Panc1 (cell line): ENCODE measurements at regions not wholly inside any gene's neighbourhood (a gene's known extent, or its start where the extent isn't known, plus 50 kb on each side); places are given as distances from the start of the nearest gene placed in this dataset.

Source experiments
- POLR2AphosphoS5 ChIP-seq: IDR thresholded peaks from 2 replicates; pipeline ENCODE4 v1.6.1; 2012; ENCODE audit warnings: mild to moderate bottlenecking, low read depth, low read length, moderate library complexity
- TF ChIP-seq, protein P1 (sequence below): fragments of 450-650 bp; IDR thresholded peaks from 2 replicates; pipeline ENCODE4 v1.5.1; 2017; ENCODE audit warnings: mild to moderate bottlenecking
- TF ChIP-seq, protein P2 (sequence below), 2 experiments: IDR thresholded peaks; 2 replicates each; pipeline ENCODE4 v1.6.1; 2011 to 2012; ENCODE audit warnings: low read depth in 2 of 2, control low read depth in 1 of 2, low read length in 1 of 2, mild to moderate bottlenecking in 1 of 2, moderate library complexity in 1 of 2; ENCODE audit not compliant: insufficient read depth in 1 of 2

DNA sequence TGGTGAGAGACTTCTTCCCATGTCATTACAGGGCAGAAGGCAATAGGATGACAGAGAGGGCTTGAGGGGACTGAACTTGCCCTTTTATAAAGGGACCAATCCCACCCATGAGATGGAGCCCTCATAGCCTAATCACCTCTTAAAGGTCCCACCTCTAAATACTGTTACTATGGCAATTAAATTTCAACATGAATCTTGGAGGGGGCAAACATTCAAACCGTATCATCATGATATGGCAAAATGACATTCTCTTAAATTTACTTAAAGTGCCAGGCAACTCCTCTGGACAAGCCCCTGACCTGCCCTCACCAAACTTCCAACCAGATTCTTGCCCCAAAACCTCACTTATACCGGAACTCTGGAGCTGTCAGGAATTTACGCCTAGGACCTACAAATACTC is 100.8 kb upstream of the OR5AK2 start:
- TF ChIP-seq, protein P1, sequence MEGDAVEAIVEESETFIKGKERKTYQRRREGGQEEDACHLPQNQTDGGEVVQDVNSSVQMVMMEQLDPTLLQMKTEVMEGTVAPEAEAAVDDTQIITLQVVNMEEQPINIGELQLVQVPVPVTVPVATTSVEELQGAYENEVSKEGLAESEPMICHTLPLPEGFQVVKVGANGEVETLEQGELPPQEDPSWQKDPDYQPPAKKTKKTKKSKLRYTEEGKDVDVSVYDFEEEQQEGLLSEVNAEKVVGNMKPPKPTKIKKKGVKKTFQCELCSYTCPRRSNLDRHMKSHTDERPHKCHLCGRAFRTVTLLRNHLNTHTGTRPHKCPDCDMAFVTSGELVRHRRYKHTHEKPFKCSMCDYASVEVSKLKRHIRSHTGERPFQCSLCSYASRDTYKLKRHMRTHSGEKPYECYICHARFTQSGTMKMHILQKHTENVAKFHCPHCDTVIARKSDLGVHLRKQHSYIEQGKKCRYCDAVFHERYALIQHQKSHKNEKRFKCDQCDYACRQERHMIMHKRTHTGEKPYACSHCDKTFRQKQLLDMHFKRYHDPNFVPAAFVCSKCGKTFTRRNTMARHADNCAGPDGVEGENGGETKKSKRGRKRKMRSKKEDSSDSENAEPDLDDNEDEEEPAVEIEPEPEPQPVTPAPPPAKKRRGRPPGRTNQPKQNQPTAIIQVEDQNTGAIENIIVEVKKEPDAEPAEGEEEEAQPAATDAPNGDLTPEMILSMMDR, result no peak
- TF ChIP-seq POLR2AphosphoS5, result no peak
- TF ChIP-seq, protein P2, sequence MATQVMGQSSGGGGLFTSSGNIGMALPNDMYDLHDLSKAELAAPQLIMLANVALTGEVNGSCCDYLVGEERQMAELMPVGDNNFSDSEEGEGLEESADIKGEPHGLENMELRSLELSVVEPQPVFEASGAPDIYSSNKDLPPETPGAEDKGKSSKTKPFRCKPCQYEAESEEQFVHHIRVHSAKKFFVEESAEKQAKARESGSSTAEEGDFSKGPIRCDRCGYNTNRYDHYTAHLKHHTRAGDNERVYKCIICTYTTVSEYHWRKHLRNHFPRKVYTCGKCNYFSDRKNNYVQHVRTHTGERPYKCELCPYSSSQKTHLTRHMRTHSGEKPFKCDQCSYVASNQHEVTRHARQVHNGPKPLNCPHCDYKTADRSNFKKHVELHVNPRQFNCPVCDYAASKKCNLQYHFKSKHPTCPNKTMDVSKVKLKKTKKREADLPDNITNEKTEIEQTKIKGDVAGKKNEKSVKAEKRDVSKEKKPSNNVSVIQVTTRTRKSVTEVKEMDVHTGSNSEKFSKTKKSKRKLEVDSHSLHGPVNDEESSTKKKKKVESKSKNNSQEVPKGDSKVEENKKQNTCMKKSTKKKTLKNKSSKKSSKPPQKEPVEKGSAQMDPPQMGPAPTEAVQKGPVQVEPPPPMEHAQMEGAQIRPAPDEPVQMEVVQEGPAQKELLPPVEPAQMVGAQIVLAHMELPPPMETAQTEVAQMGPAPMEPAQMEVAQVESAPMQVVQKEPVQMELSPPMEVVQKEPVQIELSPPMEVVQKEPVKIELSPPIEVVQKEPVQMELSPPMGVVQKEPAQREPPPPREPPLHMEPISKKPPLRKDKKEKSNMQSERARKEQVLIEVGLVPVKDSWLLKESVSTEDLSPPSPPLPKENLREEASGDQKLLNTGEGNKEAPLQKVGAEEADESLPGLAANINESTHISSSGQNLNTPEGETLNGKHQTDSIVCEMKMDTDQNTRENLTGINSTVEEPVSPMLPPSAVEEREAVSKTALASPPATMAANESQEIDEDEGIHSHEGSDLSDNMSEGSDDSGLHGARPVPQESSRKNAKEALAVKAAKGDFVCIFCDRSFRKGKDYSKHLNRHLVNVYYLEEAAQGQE (IDR thresholded peaks at IDR 0.05; ENCODE audit: insufficient read depth in 1 of 2, low read depth in 2 of 2, low read length in 1 of 2), result no peak
